Upper lobe of left lung (tissue), 4 donors: ENCODE measurements at regions not wholly inside any gene's neighbourhood (a gene's known extent, or its start where the extent isn't known, plus 50 kb on each side); places are given as distances from the start of the nearest gene placed in this dataset.

Experiments used
- EP300 ChIP-seq, 4 donors: sonication (generic); formaldehyde crosslinking; IDR thresholded peaks; one replicate each; pipeline ENCODE4 v1.5.1; 2017; ENCODE audit warnings: antibody characterized with exemption in 4 of 4, control low read depth in 2 of 4
- POLR2A ChIP-seq, 4 donors: fragments of 450-650 bp; IDR thresholded peaks; one replicate each; pipeline ENCODE4 v1.5.1; 2016 to 2017; ENCODE audit warnings: antibody characterized with exemption in 4 of 4, mild to moderate bottlenecking in 2 of 4
- POLR2AphosphoS5 ChIP-seq, 2 donors: sonication (generic); formaldehyde crosslinking; IDR thresholded peaks; one replicate each; pipeline ENCODE4 v1.5.1; 2017; ENCODE audit warnings: antibody characterized with exemption in 2 of 2
- TF ChIP-seq, protein P1 (sequence below), 6 experiments: fragments of 450-650 bp in 4 of 6; fragments of 200-600 bp in 2 of 6; sonication (generic) in 2 of 6; IDR thresholded peaks; one replicate each; pipeline ENCODE4 v1.5.1; 2016 to 2019; ENCODE audit warnings: antibody characterized with exemption in 6 of 6

DNA sequence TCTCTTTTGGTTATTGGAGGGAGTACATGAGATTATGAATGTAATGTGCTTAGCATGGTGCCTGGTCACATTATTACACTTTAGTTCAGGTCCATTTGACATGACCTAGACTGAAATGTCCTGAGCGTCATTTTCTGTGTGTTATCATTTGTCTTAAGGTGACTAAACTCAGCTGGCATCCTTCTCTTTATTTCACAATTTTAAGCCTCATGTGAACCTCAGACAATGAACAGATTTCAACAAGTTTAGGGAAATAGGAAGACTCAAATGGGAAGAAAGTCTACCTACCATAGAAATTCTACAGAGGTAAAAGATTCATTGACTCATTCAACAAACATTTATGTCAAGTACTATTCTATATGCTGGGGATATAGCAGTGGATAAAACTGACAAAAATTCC is 70.2 kb upstream of the EXOC6 start:
- TF ChIP-seq POLR2A (IDR thresholded peaks at IDR 0.05) (no peak), POLR2AphosphoS5 (IDR thresholded peaks at IDR 0.05) (no peak), EP300 (IDR thresholded peaks at IDR 0.05) (no peak)
- TF ChIP-seq, protein P1, sequence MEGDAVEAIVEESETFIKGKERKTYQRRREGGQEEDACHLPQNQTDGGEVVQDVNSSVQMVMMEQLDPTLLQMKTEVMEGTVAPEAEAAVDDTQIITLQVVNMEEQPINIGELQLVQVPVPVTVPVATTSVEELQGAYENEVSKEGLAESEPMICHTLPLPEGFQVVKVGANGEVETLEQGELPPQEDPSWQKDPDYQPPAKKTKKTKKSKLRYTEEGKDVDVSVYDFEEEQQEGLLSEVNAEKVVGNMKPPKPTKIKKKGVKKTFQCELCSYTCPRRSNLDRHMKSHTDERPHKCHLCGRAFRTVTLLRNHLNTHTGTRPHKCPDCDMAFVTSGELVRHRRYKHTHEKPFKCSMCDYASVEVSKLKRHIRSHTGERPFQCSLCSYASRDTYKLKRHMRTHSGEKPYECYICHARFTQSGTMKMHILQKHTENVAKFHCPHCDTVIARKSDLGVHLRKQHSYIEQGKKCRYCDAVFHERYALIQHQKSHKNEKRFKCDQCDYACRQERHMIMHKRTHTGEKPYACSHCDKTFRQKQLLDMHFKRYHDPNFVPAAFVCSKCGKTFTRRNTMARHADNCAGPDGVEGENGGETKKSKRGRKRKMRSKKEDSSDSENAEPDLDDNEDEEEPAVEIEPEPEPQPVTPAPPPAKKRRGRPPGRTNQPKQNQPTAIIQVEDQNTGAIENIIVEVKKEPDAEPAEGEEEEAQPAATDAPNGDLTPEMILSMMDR (IDR thresholded peaks at IDR 0.05) = no peak
